ENCODE measurements at regions not wholly inside any gene's neighbourhood (a gene's known extent, or its start where the extent isn't known, plus 50 kb on each side); places are given as distances from the start of the nearest gene placed in this dataset.

- ChIA-PET POLR2A (no interaction called here), CTCF (interaction anchor here (0.7 to 1.4 kb wide), 2 partner anchors 44 to 229 kb away, joined by 4 to 5 read pairs; no protein-coding TSS in a partner anchor)
- no peak for FAIRE-seq
Observed at GRCh38 chr2:43068041-43068533, 158.3 kb downstream of the ZFP36L2 start.

More at GRCh38 chr2:43068041-43068533, 158.3 kb downstream of the ZFP36L2 start:
- Histone ChIP-seq H3K9me3 (replicated peaks; ENCODE audit: control insufficient read depth, insufficient read depth, low read length) (no peaks in the 10 kb centered on the region), H3K9ac (replicated peaks; ENCODE audit: extremely low read depth, insufficient read depth, low read length) (no peak overlapping the region), H3K4me2 (ENCODE audit: insufficient read depth, low read length) (no peak overlapping the region), H3K79me2 (ENCODE audit: control insufficient read depth, insufficient read depth, low read length) (no peaks in the 10 kb centered on the region), H2AFZ (ENCODE audit: low read depth, low read length) (no peak overlapping the region), H3K27ac (ENCODE audit: insufficient read depth, low read depth, low read length) (no peak overlapping the region), H3K36me3 (ENCODE audit: control insufficient read depth in 2 of 2, extremely low read depth in 1 of 2, insufficient read depth in 2 of 2, low read length in 2 of 2) (no peaks in the 10 kb centered on the region), H4K20me1 (replicated peaks; ENCODE audit: control insufficient read depth, extremely low read depth, insufficient read depth, low read length) (no peaks in the 10 kb centered on the region), H3K27me3 (ENCODE audit: control insufficient read depth in 2 of 2, insufficient read depth in 2 of 2, low read length in 2 of 2) (no peaks in the 10 kb centered on the region), H3K9me1 (replicated peaks; ENCODE audit: control insufficient read depth, extremely low read depth, insufficient read depth, low read length) (no peaks in the 10 kb centered on the region), H3K4me1 (ENCODE audit: control insufficient read depth, extremely low read depth, insufficient read depth, low read length) (peaks cover 3% of the 10 kb centered on the region), H3K4me3 (replicated peaks in 1 of 3; ENCODE audit: insufficient read depth in 1 of 3, low read depth in 1 of 3, low read length in 3 of 3) (no peak overlapping the region)
- no peak for TF ChIP-seq GATA2 (IDR thresholded peaks at IDR 0.05; ENCODE audit: insufficient read depth, insufficient read length, low read depth, low read length)
- TF ChIP-seq FOS (IDR thresholded peaks at IDR 0.05; ENCODE audit: borderline replicate concordance, insufficient read depth, low read length), result no peak
- no peak for TF ChIP-seq CTCF (IDR thresholded peaks at IDR 0.05; ENCODE audit: extremely low read depth in 1 of 2, insufficient read depth in 1 of 2, low read depth in 1 of 2, low read length in 2 of 2)
- no peak for TF ChIP-seq JUN (IDR thresholded peaks at IDR 0.05; ENCODE audit: borderline replicate concordance, insufficient read depth, insufficient read length, low read depth)
- no peak for TF ChIP-seq POLR2A (IDR thresholded peaks at IDR 0.05; ENCODE audit: low read depth, low read length)
- no peak for TF ChIP-seq EZH2 (IDR thresholded peaks at IDR 0.05; ENCODE audit: borderline replicate concordance, low read depth, low read length, severe bottlenecking)
- TF ChIP-seq MYC (IDR thresholded peaks at IDR 0.05; ENCODE audit: low read depth, low read length), result no peak
- TF ChIP-seq POLR2AphosphoS5 (IDR thresholded peaks at IDR 0.05; ENCODE audit: insufficient read depth, low read depth, low read length), result no peak
- TF ChIP-seq MAX (IDR thresholded peaks at IDR 0.05; ENCODE audit: insufficient read depth, insufficient read length), result no peak
- no TSS peak for BruUV-seq (replicated peaks)
- dilution Hi-C loops (cut with MboI; ENCODE audit: extremely low pct_ligation_motif_present, low sequenced_read_pairs), result no loop called here
- DNase-seq (ENCODE audit: low read depth, low spot score), result no peak
- intact Hi-C loops (cut with micrococcal nuclease), result no loop called here

All from endothelial cell of umbilical vein (primary cell).